ENCODE measurements at regions not wholly inside any gene's neighbourhood (a gene's known extent, or its start where the extent isn't known, plus 50 kb on each side); places are given as distances from the start of the nearest gene placed in this dataset.

GRCh38 chrX:95346856-95347255 lies 1337.8 kb upstream of the DIAPH2 start:
- H3K27ac Mint-ChIP-seq: no peak overlapping the region
- H3K27me3 Mint-ChIP-seq (ENCODE audit: low read depth in 2 of 2): no peaks in the 10 kb centered on the region
- intact Hi-C loops (cut with micrococcal nuclease): no loop called here
- H3K4me1 Mint-ChIP-seq: no peaks in the 10 kb centered on the region
- H3K4me1 ChIP-seq (ENCODE audit: control insufficient read depth, insufficient read depth, low read length): no peaks in the 10 kb centered on the region
- no peaks in the 10 kb centered on the region for H3K27me3 ChIP-seq (ENCODE audit: control insufficient read depth, insufficient read depth, low read length)
- no peak for ATAC-seq
- WGBS (ENCODE audit: insufficient coverage): no CpG with 5 or more reads among the region's 3 CpGs
- TF ChIP-seq, protein P1, sequence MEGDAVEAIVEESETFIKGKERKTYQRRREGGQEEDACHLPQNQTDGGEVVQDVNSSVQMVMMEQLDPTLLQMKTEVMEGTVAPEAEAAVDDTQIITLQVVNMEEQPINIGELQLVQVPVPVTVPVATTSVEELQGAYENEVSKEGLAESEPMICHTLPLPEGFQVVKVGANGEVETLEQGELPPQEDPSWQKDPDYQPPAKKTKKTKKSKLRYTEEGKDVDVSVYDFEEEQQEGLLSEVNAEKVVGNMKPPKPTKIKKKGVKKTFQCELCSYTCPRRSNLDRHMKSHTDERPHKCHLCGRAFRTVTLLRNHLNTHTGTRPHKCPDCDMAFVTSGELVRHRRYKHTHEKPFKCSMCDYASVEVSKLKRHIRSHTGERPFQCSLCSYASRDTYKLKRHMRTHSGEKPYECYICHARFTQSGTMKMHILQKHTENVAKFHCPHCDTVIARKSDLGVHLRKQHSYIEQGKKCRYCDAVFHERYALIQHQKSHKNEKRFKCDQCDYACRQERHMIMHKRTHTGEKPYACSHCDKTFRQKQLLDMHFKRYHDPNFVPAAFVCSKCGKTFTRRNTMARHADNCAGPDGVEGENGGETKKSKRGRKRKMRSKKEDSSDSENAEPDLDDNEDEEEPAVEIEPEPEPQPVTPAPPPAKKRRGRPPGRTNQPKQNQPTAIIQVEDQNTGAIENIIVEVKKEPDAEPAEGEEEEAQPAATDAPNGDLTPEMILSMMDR (IDR thresholded peaks at IDR 0.05): no peak
- DNase-seq: no peak
- peaks cover 0 to 2% of the 10 kb centered on the region in 2 donors for H3K9me3 Mint-ChIP-seq
- H3K36me3 Mint-ChIP-seq: no peaks in the 10 kb centered on the region
- H3K4me3 ChIP-seq (ENCODE audit: low read length): no peak overlapping the region
- no peak overlapping the region for H3K4me3 Mint-ChIP-seq
- H3K36me3 ChIP-seq (ENCODE audit: control insufficient read depth, insufficient read depth, low read length): no peaks in the 10 kb centered on the region
- H3K9me3 ChIP-seq (ENCODE audit: control insufficient read depth, insufficient read depth, low read length): no peaks in the 10 kb centered on the region
- no peak overlapping the region for H3K27ac ChIP-seq (ENCODE audit: low read length)

- no peaks in the 10 kb centered on the region for H3K27me3 Mint-ChIP-seq (ENCODE audit: low read depth in 2 of 2)
- Histone ChIP-seq H3K27ac (ENCODE audit: low read length) (no peak overlapping the region), H3K4me1 (ENCODE audit: control insufficient read depth, insufficient read depth, low read length) (no peaks in the 10 kb centered on the region), H3K36me3 (ENCODE audit: control insufficient read depth, insufficient read depth, low read length) (no peaks in the 10 kb centered on the region), H3K9me3 (ENCODE audit: control insufficient read depth, insufficient read depth, low read length) (no peaks in the 10 kb centered on the region), H3K4me3 (ENCODE audit: low read length) (no peak overlapping the region), H3K27me3 (ENCODE audit: control insufficient read depth, insufficient read depth, low read length) (no peaks in the 10 kb centered on the region)
- TF ChIP-seq, protein P1 (IDR thresholded peaks at IDR 0.05): no peak
- H3K4me3 Mint-ChIP-seq: no peak overlapping the region
- peaks cover 0 to 4% of the 10 kb centered on the region in 2 donors for H3K9me3 Mint-ChIP-seq
- H3K27ac Mint-ChIP-seq: no peak overlapping the region
- ATAC-seq (no peak), DNase-seq (no peak)
- intact Hi-C loops (cut with micrococcal nuclease): no loop called here
- 85% methylated on average over 4 of the region's 6 CpGs for WGBS (ENCODE audit: insufficient coverage)
- H3K4me1 Mint-ChIP-seq: no peaks in the 10 kb centered on the region
- H3K36me3 Mint-ChIP-seq: no peaks in the 10 kb centered on the region
Observed at GRCh38 chrX:95350774-95351488, 1333.7 kb upstream of the DIAPH2 start.

DNA sequence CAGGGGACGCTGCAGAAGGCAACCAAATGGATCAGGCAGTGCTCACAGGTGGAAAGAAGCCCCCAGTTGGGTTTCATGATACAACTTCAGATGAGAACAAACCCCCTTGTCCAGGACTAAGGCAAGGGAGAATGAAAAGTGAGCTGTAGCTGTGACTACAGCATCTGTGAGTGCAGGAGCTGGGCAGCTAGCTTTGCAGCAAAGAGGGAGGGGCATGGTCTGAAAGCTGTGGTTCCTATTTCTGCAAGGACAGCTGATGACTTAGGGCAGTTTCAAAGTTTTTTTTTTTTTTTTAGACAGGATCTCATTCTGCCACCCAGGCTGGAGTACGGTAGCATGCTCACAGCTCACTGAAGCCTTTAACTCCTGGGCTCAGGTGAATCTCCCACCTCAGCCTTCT lies 1317.4 kb upstream of the DIAPH2 start:
- H3K27ac Mint-ChIP-seq: no peak overlapping the region
- Histone ChIP-seq H3K4me1 (ENCODE audit: control insufficient read depth, insufficient read depth, low read length) (no peaks in the 10 kb centered on the region), H3K36me3 (ENCODE audit: control insufficient read depth, insufficient read depth, low read length) (no peaks in the 10 kb centered on the region)

More for the DNA sequence above, 1317.4 kb upstream of the DIAPH2 start:
- Mint-ChIP-seq H3K9me3 (peaks cover 2 to 3% of the 10 kb centered on the region in 2 donors), H3K36me3 (no peaks in the 10 kb centered on the region), H3K4me1 (no peaks in the 10 kb centered on the region), H3K27me3 (ENCODE audit: low read depth in 2 of 2) (no peaks in the 10 kb centered on the region), H3K4me3 (no peak overlapping the region)
- 83% methylated on average over 2 of the region's 2 CpGs for whole genome bisulfite sequencing (ENCODE audit: insufficient coverage)
- Histone ChIP-seq H3K27me3 (ENCODE audit: control insufficient read depth, insufficient read depth, low read length) (no peaks in the 10 kb centered on the region), H3K27ac (ENCODE audit: low read length) (no peak overlapping the region), H3K9me3 (ENCODE audit: control insufficient read depth, insufficient read depth, low read length) (no peaks in the 10 kb centered on the region), H3K4me3 (ENCODE audit: low read length) (no peak overlapping the region)
- intact Hi-C loops (cut with micrococcal nuclease): no loop called here
- DNase-seq (no peak), ATAC-seq (no peak)
- TF ChIP-seq, protein P1 (IDR thresholded peaks at IDR 0.05): no peak
